ENCODE measurements at regions not wholly inside any gene's neighbourhood (a gene's known extent, or its start where the extent isn't known, plus 50 kb on each side); places are given as distances from the start of the nearest gene placed in this dataset.

GRCh38 chr5:53827211-53827651 lies 266.8 kb downstream of the NDUFS4 start:
- Histone ChIP-seq H3K27ac (ENCODE audit: low read length) (no peak overlapping the region), H3K27me3 (ENCODE audit: control insufficient read depth, insufficient read depth, low read length) (no peaks in the 10 kb centered on the region), H3K4me3 (ENCODE audit: low read depth in 2 of 2, low read length in 2 of 2) (no peak overlapping the region), H3K9me3 (ENCODE audit: control insufficient read depth, insufficient read depth, low read depth, low read length) (no peaks in the 10 kb centered on the region), H3K36me3 (ENCODE audit: control insufficient read depth, insufficient read depth, low read length) (no peaks in the 10 kb centered on the region), H3K4me1 (ENCODE audit: control insufficient read depth, insufficient read depth, low read length) (no peaks in the 10 kb centered on the region)
- in situ Hi-C loops (cut with HindIII; ENCODE audit: low pct_unique_long_range_greater_than_20kb, low sequenced_read_pairs), result no loop called here
- no peak for TF ChIP-seq SIN3A (IDR thresholded peaks at IDR 0.05; ENCODE audit: borderline replicate concordance, insufficient read depth, low read depth, low read length)
- no peak for TF ChIP-seq REST (IDR thresholded peaks at IDR 0.05; ENCODE audit: insufficient read depth in 1 of 2, low read depth in 2 of 2, low read length in 1 of 2)
- no peak for TF ChIP-seq POLR2AphosphoS5 (IDR thresholded peaks at IDR 0.05; ENCODE audit: low read depth, low read length)
- no peak for TF ChIP-seq CTCF (IDR thresholded peaks at IDR 0.05)
- TF ChIP-seq TCF7L2 (IDR thresholded peaks at IDR 0.05; ENCODE audit: low read depth, low read length), result no peak
- no TSS peak for BruUV-seq (replicated peaks)
- ATAC-seq (no peak), DNase-seq (ENCODE audit: low read depth, low spot score) (no peak)
- POLR2A ChIA-PET, result no interaction called here
- CTCF ChIA-PET, result no interaction called here
- intact Hi-C loops (cut with micrococcal nuclease; ENCODE audit: unreplicated experiment), result no loop called here

GRCh38 chr5:53831496-53831895 lies 271.1 kb downstream of the NDUFS4 start:
- ATAC-seq, result no peak
- Histone ChIP-seq H3K9me3 (ENCODE audit: control insufficient read depth, insufficient read depth, low read depth, low read length) (no peaks in the 10 kb centered on the region), H3K4me3 (ENCODE audit: low read depth in 2 of 2, low read length in 2 of 2) (no peak overlapping the region), H3K36me3 (ENCODE audit: control insufficient read depth, insufficient read depth, low read length) (no peaks in the 10 kb centered on the region), H3K4me1 (ENCODE audit: control insufficient read depth, insufficient read depth, low read length) (no peaks in the 10 kb centered on the region), H3K27me3 (ENCODE audit: control insufficient read depth, insufficient read depth, low read length) (peaks cover 2% of the 10 kb centered on the region; the same call in 1 of the 2 replicates), H3K27ac (ENCODE audit: low read length) (no peak overlapping the region)
- BruUV-seq (replicated peaks), result no TSS peak
- intact Hi-C loops (cut with micrococcal nuclease; ENCODE audit: unreplicated experiment) (no loop called here), in situ Hi-C loops (cut with HindIII; ENCODE audit: low pct_unique_long_range_greater_than_20kb, low sequenced_read_pairs) (no loop called here)
- ChIA-PET CTCF (no interaction called here), POLR2A (no interaction called here)
- no peak for DNase-seq (ENCODE audit: low read depth, low spot score)
- TF ChIP-seq CTCF (IDR thresholded peaks at IDR 0.05), result no peak
- TF ChIP-seq REST (IDR thresholded peaks at IDR 0.05; ENCODE audit: insufficient read depth in 1 of 2, low read depth in 2 of 2, low read length in 1 of 2), result no peak
- TF ChIP-seq TCF7L2 (IDR thresholded peaks at IDR 0.05; ENCODE audit: low read depth, low read length), result no peak
- no peak for TF ChIP-seq POLR2AphosphoS5 (IDR thresholded peaks at IDR 0.05; ENCODE audit: low read depth, low read length)
- TF ChIP-seq SIN3A (IDR thresholded peaks at IDR 0.05; ENCODE audit: borderline replicate concordance, insufficient read depth, low read depth, low read length), result no peak

Data from Panc1 (cell line).